Esophagus squamous epithelium (tissue), 4 donors: ENCODE measurements at regions not wholly inside any gene's neighbourhood (a gene's known extent, or its start where the extent isn't known, plus 50 kb on each side); places are given as distances from the start of the nearest gene placed in this dataset.

Experiments used
- POLR2A ChIP-seq, 4 donors: fragments of 450-650 bp; IDR thresholded peaks; one replicate each; pipeline ENCODE4 v1.6.1; 2017; ENCODE audit warnings: antibody characterized with exemption in 4 of 4, mild to moderate bottlenecking in 4 of 4, moderate library complexity in 3 of 4
- TF ChIP-seq, protein P1 (sequence below), 6 experiments: fragments of 450-650 bp in 4 of 6; fragments of 200-600 bp in 2 of 6; sonication (generic) in 2 of 6; IDR thresholded peaks; one replicate each; pipeline ENCODE4 v1.5.1; 2016 to 2019; ENCODE audit warnings: antibody characterized with exemption in 6 of 6, mild to moderate bottlenecking in 4 of 6, moderate library complexity in 4 of 6

DNA sequence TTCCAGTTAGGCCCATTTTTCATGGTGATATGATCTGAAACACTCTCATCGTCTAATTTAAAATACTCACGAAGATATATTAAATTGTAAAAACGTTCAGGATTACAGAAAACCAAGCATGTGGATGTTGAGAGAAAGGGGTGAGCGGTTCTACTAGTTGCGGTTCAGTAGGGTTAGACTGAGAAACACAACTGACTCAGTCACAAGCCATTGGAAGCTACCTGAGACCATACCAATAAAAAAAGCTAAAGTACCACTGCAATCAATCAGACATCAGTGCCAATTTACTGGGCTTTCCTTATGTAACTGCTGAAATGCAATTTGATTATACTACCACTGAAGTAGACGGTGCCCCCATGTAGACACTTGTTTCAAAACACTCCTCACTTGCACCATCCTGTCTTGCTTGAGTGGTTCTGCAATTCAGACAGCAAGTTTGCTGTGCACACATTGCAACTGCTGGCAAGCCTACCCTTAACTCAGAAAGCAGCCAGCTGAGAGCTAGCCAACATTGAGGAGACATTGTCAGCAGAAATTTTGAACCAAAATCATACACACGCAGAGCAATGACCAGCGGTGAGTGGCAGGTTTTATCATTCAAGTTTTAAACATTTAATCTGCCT is 368.7 kb upstream of the ARHGEF26 start:
- TF ChIP-seq POLR2A (IDR thresholded peaks at IDR 0.05), result no peak
- TF ChIP-seq, protein P1, sequence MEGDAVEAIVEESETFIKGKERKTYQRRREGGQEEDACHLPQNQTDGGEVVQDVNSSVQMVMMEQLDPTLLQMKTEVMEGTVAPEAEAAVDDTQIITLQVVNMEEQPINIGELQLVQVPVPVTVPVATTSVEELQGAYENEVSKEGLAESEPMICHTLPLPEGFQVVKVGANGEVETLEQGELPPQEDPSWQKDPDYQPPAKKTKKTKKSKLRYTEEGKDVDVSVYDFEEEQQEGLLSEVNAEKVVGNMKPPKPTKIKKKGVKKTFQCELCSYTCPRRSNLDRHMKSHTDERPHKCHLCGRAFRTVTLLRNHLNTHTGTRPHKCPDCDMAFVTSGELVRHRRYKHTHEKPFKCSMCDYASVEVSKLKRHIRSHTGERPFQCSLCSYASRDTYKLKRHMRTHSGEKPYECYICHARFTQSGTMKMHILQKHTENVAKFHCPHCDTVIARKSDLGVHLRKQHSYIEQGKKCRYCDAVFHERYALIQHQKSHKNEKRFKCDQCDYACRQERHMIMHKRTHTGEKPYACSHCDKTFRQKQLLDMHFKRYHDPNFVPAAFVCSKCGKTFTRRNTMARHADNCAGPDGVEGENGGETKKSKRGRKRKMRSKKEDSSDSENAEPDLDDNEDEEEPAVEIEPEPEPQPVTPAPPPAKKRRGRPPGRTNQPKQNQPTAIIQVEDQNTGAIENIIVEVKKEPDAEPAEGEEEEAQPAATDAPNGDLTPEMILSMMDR (IDR thresholded peaks at IDR 0.05), result no peak
